ENCODE measurements at regions not wholly inside any gene's neighbourhood (a gene's known extent, or its start where the extent isn't known, plus 50 kb on each side); places are given as distances from the start of the nearest gene placed in this dataset.

- no peak for TF ChIP-seq TEAD4 (CRISPR knock-in tag; IDR thresholded peaks at IDR 0.05)
- TF ChIP-seq IRF2 (CRISPR knock-in tag; IDR thresholded peaks at IDR 0.05; ENCODE audit: borderline replicate concordance, low read depth), result no peak
- TF ChIP-seq CREM (CRISPR knock-in tag; IDR thresholded peaks at IDR 0.05), result no peak
These were observed 346.5 kb upstream of the RORA start (continued) for GRCh38 chr15:61575597-61575996.

GRCh38 chr15:61571026-61571425 is 341.9 kb upstream of the RORA start:
- ChIA-PET CTCF (no interaction called here), POLR2A (no interaction called here)
- Mint-ChIP-seq H3K4me1 (0 out of 2 replicates have a peak, but pooled peaks cover 5% of the 10 kb centered on the region), H3K36me3 (no peaks in the 10 kb centered on the region), H3K27ac (no peak overlapping the region), H3K27me3 (ENCODE audit: low read depth) (no peaks in the 10 kb centered on the region), H3K9me3 (no peaks in the 10 kb centered on the region), H3K4me3 (no peak overlapping the region)
- ATAC-seq, result no peak
- TF ChIP-seq GRHL2 (CRISPR knock-in tag; IDR thresholded peaks at IDR 0.05; ENCODE audit: insufficient replicate concordance, severe bottlenecking) (no peak), FOXK1 (CRISPR knock-in tag; IDR thresholded peaks at IDR 0.05) (no peak), EMX1 (CRISPR knock-in tag; IDR thresholded peaks at IDR 0.05) (no peak), ARID4B (CRISPR knock-in tag; IDR thresholded peaks at IDR 0.05; ENCODE audit: borderline replicate concordance) (no peak), GABPB1 (CRISPR knock-in tag; IDR thresholded peaks at IDR 0.05) (no peak), RORB (CRISPR knock-in tag; IDR thresholded peaks at IDR 0.05) (no peak), GTF2I (CRISPR knock-in tag; conservative IDR thresholded peaks at IDR 0.05) (no peak), ZNF396 (CRISPR knock-in tag; IDR thresholded peaks at IDR 0.05; ENCODE audit: borderline replicate concordance) (no peak), NFATC4 (CRISPR knock-in tag; IDR thresholded peaks at IDR 0.05) (no peak), ZNF263 (CRISPR knock-in tag; IDR thresholded peaks at IDR 0.05; ENCODE audit: low read depth) (no peak), HMGA2 (CRISPR knock-in tag; IDR thresholded peaks at IDR 0.05) (no peak)
- TF ChIP-seq, protein P1, sequence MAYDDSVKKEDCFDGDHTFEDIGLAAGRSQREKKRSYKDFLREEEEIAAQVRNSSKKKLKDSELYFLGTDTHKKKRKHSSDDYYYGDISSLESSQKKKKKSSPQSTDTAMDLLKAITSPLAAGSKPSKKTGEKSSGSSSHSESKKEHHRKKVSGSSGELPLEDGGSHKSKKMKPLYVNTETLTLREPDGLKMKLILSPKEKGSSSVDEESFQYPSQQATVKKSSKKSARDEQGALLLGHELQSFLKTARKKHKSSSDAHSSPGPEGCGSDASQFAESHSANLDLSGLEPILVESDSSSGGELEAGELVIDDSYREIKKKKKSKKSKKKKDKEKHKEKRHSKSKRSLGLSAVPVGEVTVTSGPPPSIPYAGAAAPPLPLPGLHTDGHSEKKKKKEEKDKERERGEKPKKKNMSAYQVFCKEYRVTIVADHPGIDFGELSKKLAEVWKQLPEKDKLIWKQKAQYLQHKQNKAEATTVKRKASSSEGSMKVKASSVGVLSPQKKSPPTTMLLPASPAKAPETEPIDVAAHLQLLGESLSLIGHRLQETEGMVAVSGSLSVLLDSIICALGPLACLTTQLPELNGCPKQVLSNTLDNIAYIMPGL (CRISPR knock-in tag; IDR thresholded peaks at IDR 0.05), result no peak
- TF ChIP-seq, protein P2, sequence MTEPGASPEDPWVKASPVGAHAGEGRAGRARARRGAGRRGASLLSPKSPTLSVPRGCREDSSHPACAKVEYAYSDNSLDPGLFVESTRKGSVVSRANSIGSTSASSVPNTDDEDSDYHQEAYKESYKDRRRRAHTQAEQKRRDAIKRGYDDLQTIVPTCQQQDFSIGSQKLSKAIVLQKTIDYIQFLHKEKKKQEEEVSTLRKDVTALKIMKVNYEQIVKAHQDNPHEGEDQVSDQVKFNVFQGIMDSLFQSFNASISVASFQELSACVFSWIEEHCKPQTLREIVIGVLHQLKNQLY (CRISPR knock-in tag; IDR thresholded peaks at IDR 0.05), result no peak
- TF ChIP-seq, protein P3, sequence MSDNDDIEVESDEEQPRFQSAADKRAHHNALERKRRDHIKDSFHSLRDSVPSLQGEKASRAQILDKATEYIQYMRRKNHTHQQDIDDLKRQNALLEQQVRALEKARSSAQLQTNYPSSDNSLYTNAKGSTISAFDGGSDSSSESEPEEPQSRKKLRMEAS (CRISPR knock-in tag; IDR thresholded peaks at IDR 0.05), result no peak
- TF ChIP-seq, protein P4, sequence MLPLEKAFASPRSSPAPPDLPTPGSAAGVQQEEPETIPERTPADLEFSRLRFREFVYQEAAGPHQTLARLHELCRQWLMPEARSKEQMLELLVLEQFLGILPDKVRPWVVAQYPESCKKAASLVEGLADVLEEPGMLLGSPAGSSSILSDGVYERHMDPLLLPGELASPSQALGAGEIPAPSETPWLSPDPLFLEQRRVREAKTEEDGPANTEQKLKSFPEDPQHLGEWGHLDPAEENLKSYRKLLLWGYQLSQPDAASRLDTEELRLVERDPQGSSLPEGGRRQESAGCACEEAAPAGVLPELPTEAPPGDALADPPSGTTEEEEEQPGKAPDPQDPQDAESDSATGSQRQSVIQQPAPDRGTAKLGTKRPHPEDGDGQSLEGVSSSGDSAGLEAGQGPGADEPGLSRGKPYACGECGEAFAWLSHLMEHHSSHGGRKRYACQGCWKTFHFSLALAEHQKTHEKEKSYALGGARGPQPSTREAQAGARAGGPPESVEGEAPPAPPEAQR (CRISPR knock-in tag; IDR thresholded peaks at IDR 0.05), result no peak
- DNase-seq (ENCODE audit: low spot score), result no peak

All from WTC11 (cell line).